ENCODE measurements at regions not wholly inside any gene's neighbourhood (a gene's known extent, or its start where the extent isn't known, plus 50 kb on each side); places are given as distances from the start of the nearest gene placed in this dataset.
A peak's percentile ranks its signal among the peaks of the same experiment; 100 is the strongest.
"Not testable (repeated sequence)": the region's sequence is repeated elsewhere in the genome, so short reads cannot be mapped to it uniquely, and the experiment has no call there.

DNA sequence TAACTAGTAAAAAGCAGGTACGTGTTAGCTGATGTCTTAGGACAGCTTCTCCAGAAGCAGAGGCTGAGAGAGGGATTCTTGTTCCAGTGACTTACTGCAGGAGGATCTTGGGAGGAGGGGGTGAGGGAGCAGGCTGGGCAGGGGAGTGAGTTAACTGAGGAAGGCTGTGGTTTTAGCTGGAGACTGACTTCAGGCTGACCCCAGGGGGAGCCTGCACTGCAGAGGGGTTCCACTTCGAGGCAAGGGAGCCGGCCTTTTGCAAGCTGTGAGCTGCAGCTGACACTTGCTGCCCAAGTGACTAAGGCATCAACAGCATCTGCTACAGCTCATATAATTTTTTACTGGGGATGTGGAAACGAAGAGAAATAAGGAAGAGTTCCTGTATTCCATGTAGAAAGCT lies 50.4 kb upstream of the SOD1 start:
- in situ Hi-C loops (cut with MboI; ENCODE audit: low pct_unique_long_range_greater_than_20kb, low sequenced_read_pairs), result no loop called here
- DNase-seq, result peak; percentile 18

DNA sequence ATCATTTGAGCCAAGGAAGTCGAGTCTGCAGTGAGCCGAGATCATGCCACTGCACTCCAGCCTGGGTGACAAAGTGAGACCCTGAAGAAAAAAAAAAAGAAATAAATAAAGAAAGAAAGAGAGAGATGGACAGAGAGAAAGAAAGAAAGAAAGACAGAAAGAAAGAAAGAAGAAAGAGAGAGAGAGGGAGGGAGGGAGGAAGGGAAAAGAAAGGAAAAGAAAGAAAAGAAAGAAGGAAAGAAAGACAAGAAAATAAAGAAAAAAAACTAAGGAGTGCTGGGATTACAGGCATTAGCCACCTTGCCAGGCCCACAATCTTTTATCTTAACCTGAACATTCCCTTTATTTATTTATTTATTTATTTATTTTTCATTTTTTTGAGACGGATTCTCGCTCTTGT lies 51.7 kb upstream of the SOD1 start:
- in situ Hi-C loops (cut with MboI; ENCODE audit: low pct_unique_long_range_greater_than_20kb, low sequenced_read_pairs), result no loop called here
- DNase-seq, result no peak

DNA sequence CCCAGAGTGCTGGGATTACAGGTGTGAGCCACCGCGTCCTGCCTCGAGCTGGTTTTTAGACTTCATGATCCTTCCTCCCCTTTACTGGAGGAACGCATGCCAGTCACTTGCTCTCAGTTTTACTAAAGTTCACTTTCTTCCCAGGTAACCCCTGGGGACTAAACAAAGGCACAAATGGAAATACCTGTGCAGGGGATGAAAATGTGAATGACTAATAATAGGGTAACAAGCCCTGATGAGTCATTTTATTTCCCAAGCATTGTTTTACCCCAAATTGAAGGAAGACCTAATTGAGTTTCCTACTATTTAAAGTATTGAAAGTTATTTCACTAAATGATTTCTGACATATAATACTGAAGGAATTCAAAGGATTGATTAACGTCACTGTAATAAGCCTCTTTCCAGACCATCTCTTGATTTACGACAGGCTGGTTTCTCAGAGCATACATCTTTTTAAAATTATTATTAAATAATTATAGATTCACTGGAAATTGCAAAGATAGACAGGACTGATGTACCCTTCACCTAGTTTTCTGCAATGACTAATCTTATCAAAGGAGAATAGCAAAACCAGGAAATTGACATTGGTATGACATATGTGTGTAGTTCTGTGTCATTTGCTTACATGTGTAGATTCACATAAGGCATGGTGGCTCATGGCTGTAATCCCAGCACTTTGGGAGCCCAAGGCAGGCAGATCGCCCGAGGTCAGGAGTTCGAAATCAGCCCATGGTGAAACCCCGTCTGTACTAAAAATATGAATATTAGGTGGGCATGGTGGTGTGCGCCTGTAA lies 53.2 kb upstream of the SOD1 start:
- in situ Hi-C loops (cut with MboI; ENCODE audit: low pct_unique_long_range_greater_than_20kb, low sequenced_read_pairs), result no loop called here
- DNase-seq, result no peak

DNA sequence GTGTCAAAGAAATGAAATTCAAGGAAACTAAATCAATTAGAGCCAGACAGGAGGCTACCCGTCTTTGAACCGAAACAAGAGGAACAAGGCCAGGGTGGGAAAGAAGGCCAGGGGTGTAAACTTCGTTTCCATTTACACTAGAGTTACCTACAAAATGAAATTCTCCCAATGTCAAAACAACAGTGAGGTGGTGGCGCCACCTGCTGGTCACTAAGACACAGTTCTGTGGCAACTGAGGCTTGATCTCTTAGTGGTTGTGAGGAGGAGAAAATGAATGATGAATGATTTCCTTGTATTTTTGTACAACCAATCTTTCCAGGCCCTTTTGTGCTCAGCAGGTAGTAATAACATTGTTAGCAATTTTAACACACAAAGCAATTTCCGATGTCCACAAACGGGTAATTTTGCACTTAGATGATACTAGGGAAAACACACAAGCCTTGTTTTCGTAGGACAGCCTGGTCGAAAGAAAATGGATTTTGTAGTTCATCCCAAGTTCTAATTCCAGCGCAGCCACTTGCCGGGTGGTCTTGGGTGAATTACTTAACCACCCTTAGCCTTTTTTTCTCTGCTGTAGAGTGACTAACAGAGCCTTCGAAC lies 54.8 kb upstream of the SOD1 start:
- DNase-seq, result peak; percentile 68
- in situ Hi-C loops (cut with MboI; ENCODE audit: low pct_unique_long_range_greater_than_20kb, low sequenced_read_pairs), result no loop called here

DNA sequence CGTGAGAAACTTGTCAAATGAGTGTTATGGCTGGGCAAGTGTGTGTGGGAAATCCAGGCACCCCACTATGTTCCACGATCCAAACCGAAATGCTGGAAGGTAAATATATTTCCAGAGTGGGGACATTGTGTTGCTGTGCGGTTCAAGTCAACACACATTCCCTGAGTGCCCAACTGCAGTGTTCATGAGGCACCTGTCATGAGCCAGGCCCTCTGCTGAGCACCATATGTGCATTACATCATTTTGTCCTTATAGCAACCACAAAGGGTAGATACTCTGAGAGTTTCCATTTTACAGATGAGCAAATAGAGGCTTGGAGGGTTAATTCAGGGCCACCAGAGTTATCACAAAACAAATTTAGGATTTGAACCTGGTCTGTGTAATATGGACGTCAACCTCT lies 59.9 kb upstream of the SOD1 start:
- DNase-seq, result no peak
- in situ Hi-C loops (cut with MboI; ENCODE audit: low pct_unique_long_range_greater_than_20kb, low sequenced_read_pairs), result loop anchor here (25.0 kb wide), 1 partner anchor 412 kb away; no protein-coding TSS in a partner anchor

DNA sequence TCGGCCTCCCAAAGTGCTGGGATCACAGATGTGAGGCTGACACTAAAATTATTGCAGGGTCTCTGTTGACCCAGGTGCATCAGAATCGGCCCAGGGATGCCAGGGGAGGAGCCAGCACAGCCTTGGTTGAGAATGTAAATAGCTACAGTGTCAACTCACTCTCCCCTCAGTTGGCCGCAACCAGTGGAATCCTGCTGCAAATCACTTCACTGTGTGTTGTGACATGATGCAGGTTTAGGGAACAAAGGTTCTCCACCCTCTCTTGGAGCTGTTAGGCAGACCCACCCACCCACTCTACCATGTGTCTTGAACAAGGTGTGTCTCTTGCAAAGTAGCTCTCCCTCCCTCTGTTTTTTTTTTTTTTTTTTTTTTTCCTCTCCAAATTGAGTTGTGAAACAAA lies 60.5 kb upstream of the SOD1 start:
- in situ Hi-C loops (cut with MboI; ENCODE audit: low pct_unique_long_range_greater_than_20kb, low sequenced_read_pairs), result loop anchor here (25.0 kb wide), 1 partner anchor 412 kb away; no protein-coding TSS in a partner anchor
- no peak for DNase-seq

DNA sequence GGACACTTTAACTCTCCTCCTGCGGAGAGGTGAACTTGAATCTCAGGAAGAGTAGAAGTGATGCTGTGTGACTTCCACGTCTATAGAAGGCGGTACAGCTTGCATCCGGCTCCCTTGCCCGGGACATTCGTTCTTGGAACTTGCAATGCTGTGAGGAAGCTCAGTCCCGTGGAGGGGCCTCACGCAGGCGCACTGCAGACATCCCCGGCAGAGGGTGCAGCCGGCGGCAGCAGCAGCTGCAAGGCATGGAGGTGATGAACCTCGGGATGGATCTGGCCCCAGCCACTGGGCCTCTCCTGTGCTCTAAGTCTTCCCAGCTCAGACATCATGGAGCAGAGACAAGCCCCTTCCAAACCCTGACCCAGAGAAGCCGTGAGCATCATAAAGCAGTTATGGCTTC lies 61.8 kb upstream of the SOD1 start:
- DNase-seq, result no peak
- in situ Hi-C loops (cut with MboI; ENCODE audit: low pct_unique_long_range_greater_than_20kb, low sequenced_read_pairs), result loop anchor here (25.0 kb wide), 1 partner anchor 410 kb away; no protein-coding TSS in a partner anchor

DNA sequence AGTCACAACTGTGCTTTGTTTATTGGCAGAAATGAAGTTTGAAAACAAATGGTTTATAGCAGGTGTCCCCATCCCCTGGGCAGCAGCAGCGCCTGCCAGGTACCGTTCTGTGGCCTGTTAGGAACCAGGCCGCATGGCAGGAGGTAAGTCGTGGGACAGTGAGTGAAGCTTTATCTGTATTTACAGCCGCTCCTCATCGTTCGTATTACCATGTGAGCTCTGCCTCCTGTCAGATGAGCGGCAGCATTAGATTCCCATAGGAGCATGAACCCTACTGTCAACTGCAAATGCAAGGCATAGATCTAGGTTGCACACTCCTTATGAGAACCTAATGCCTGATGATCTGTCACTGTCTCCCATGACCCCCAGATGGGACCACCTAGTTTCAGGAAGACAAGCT lies 63.4 kb upstream of the SOD1 start:
- in situ Hi-C loops (cut with MboI; ENCODE audit: low pct_unique_long_range_greater_than_20kb, low sequenced_read_pairs), result loop anchor here (25.0 kb wide), 1 partner anchor 409 kb away; no protein-coding TSS in a partner anchor
- DNase-seq, result no peak

DNA sequence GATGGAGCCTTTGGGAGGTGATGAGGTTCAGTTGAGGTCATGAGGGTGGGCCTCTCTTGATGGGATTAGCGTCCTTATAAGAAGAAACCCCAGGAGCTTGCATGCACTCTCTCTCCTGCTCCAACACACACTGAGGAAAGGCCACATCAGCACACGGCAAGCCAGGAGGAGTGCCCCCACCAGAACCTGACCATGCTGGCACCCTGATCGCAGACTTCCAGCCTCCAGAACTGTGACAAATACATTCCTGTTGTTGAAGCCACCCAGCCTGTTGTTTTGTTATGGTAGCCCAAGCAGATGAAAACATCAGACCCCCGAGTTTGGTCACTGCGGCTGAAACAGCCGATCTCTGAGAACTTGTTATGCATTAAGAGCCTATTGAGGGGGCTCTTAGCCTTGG lies 64.8 kb upstream of the SOD1 start:
- in situ Hi-C loops (cut with MboI; ENCODE audit: low pct_unique_long_range_greater_than_20kb, low sequenced_read_pairs), result loop anchor here (25.0 kb wide), 1 partner anchor 407 kb away; no protein-coding TSS in a partner anchor
- no peak for DNase-seq

DNA sequence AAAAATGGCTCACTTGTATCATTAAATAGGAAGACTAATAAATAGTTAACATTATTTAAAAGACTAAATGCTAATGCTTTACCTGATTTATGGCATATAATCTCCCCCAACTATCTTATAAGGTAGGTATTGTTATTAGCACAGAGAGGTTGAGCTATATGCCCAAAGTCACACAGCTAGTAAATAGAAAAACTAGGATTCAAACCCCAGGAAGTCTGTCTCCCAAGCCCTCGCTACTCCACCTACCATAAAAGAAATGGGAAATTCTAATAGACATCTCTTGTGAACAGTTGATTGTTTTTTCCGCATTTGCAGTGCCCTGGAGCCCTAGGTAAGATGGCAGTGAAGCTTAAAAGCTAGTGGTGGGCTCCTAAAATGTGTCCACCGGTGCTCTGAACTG lies 65.2 kb upstream of the SOD1 start:
- in situ Hi-C loops (cut with MboI; ENCODE audit: low pct_unique_long_range_greater_than_20kb, low sequenced_read_pairs), result loop anchor here (25.0 kb wide), 1 partner anchor 407 kb away; no protein-coding TSS in a partner anchor
- DNase-seq, result no peak

DNA sequence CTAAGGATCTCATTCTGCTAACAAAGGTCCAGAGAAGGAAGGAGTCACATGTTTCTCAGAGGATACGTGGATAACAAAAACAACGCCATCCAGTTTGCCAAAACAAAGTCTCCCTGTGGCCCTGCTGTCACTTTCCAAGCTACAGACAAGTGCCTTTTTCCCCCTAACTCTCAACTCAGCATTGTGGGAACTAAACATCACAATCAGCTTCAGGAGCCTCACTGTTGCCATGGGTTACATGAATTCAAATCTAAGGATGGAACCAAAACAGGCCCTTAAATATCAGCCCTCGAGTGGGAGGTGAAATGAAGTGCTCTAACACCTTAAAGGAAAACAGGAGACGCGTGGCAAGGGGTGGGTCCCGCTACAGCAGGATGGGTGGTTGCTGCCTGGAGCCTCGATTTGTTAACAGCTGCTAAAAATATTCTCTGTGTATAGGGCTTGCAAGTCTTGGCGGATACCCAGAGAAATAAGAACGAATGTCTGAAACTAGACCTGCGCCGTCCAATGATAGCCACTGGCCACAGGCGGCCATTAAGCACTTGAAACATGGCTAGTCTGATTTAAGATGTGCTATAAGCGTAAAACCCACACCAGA lies 66.4 kb upstream of the SOD1 start:
- in situ Hi-C loops (cut with MboI; ENCODE audit: low pct_unique_long_range_greater_than_20kb, low sequenced_read_pairs), result loop anchor here (25.0 kb wide), 1 partner anchor 406 kb away; no protein-coding TSS in a partner anchor
- DNase-seq, result no peak

DNA sequence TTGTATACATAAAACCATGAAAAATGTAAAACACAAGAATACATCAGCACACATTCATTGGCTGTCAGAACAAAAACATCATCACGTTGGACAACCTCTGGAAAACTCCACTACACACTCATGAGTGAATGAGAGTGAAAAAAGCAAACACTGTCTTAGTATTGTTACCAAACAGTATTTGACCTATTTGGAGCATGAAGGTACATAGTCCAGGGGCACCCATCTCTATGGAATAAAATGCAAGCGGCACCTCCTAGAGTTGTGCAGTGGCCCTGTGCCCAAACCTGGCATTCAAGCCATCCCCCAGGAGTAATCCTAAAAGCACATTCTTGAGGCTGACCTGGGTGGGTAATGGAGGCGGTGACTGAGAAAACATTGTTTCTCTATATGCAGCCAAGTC lies 67.0 kb upstream of the SOD1 start:
- no peak for DNase-seq
- in situ Hi-C loops (cut with MboI; ENCODE audit: low pct_unique_long_range_greater_than_20kb, low sequenced_read_pairs), result loop anchor here (25.0 kb wide), 1 partner anchor 405 kb away; no protein-coding TSS in a partner anchor

DNA sequence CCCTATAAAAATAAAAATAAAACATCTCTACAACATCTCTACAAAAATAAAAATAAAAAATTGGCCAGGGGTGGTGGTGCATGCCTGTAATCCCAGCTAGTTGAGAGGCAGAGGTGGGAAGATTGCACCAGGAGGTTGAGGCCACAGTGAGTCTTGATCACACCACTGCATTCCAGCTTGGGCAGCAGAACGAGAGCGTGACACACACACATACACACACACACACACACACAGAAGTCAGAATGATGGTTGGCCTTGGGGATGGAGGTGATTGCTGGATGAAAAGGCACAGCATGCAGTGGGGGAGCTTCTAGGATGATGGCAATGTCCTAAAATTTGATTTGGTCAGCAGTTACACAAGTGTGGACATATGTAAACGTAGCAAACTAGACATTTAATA lies 69.7 kb upstream of the SOD1 start:
- in situ Hi-C loops (cut with MboI; ENCODE audit: low pct_unique_long_range_greater_than_20kb, low sequenced_read_pairs), result loop anchor here (25.0 kb wide), 1 partner anchor 403 kb away; no protein-coding TSS in a partner anchor
- no peak for DNase-seq

DNA sequence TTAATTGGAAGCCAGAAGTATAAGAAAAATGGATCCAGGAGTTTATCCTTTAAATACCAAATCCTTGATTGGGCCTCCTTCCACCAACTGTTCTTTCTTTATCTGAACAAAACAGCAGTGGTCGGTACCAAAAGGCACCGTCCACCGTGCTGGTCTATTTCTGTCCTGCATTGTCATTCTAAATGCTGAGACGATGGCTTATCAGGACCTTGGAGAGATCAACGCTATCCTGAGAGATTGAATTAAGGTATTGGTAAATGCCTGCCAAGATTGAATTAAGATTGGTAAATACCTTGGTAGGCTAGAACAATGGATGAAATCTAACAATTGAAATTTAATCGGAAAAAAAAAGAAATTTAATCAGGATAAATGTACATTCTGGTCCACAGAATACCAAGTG lies 73.4 kb upstream of the SOD1 start:
- no peak for DNase-seq
- in situ Hi-C loops (cut with MboI; ENCODE audit: low pct_unique_long_range_greater_than_20kb, low sequenced_read_pairs), result loop anchor here (25.0 kb wide), 1 partner anchor 399 kb away; no protein-coding TSS in a partner anchor

DNA sequence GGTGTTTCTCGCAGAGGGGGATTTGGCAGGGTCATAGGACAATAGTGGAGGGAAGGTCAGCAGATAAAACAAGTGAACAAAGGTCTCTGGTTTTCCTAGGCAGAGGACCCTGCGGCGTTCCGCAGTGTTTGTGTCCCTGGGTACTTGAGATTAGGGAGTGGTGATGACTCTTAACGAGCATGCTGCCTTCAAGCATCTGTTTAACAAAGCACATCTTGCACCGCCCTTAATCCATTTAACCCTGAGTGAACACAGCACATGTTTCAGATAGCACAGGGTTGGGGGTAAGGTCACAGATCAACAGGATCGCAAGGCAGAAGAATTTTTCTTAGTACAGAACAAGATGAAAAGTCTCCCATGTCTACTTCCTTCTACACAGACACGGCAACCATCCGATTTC lies 75.6 kb upstream of the SOD1 start:
- in situ Hi-C loops (cut with MboI; ENCODE audit: low pct_unique_long_range_greater_than_20kb, low sequenced_read_pairs), result loop anchor here (25.0 kb wide), 1 partner anchor 397 kb away; no protein-coding TSS in a partner anchor
- not testable (repeated sequence) for DNase-seq

DNA sequence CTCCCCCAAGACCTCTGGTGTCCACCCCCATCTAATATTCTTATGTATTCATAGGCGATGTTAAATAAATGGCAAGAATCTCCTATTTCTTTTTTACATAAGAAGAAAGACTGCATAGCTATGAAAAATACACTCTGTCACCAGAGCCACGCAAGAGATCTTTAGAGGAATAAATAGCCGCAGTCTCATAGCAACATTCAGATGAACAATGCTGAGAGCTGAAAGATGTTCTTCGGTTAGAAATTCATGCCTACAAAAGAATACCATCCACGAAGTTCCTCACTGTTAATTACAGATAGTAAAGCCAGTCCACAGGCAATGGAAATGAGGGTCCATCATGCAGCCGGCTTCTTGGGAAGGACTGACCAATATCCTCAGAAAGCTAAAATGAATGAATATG lies 76.0 kb upstream of the SOD1 start:
- no peak for DNase-seq
- in situ Hi-C loops (cut with MboI; ENCODE audit: low pct_unique_long_range_greater_than_20kb, low sequenced_read_pairs), result loop anchor here (25.0 kb wide), 1 partner anchor 396 kb away; no protein-coding TSS in a partner anchor

DNA sequence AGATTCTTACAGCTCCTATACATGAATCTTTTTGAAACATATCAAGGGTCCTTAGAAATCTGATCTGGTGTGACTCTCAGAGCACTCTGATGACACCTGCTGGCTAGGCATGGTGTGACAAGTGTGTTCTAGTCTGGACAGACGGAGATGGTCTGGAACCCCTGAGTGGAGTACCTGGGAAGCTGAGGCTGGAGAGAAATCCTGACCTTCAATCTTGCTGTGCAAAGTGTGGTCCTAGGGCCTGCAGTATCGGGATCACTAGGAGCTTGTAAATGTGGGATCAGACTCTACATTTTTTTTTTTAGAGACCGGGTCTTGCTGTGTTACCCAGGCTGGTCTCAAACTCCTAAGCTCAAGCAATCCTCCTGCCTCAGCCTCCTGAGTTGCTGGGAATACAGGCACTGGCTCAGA lies 78.6 kb upstream of the SOD1 start:
- peak; percentile 62 for DNase-seq
- in situ Hi-C loops (cut with MboI; ENCODE audit: low pct_unique_long_range_greater_than_20kb, low sequenced_read_pairs), result loop anchor here (25.0 kb wide), 1 partner anchor 394 kb away; no protein-coding TSS in a partner anchor

DNA sequence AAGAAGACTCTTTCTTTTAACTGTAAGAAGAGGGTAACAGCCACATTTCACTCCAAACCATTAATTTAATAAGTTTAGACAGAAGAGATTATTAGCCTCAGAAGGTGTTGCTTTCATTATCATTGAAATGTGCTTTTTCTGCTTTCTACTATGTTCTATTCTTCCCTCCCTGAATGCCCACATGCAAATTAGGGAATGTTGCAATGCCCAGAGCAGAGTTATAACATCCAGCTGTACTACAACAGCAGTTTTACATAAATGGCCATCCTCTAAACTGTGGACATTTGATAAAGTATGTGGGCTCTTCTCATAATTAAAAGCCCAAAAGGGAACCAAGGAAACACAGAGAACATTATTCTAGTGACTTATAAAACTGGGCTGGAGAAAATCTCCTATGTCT lies 82.2 kb upstream of the SOD1 start:
- in situ Hi-C loops (cut with MboI; ENCODE audit: low pct_unique_long_range_greater_than_20kb, low sequenced_read_pairs), result loop anchor here (25.0 kb wide), 1 partner anchor 390 kb away; no protein-coding TSS in a partner anchor
- DNase-seq, result no peak

DNA sequence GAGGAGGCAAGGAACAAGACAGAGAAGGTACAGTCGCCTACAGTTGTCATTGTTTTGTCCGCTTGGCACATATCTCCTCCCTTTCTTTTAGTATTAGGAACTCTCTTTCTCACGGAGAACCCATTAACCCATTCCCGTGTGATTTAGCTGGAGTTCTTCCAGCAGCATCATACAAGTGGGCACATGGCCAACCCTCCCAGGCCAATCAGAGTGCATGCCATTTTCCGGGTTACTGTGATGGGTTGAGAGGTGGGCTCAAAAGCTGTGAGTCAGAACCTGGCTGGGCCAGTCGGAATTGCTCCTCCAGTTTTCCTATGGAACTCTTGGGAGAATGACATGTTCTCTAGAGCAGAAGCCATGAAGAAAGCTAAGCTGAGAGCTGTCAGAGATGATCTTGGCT lies 83.1 kb upstream of the SOD1 start:
- in situ Hi-C loops (cut with MboI; ENCODE audit: low pct_unique_long_range_greater_than_20kb, low sequenced_read_pairs), result loop anchor here (25.0 kb wide), 1 partner anchor 389 kb away; no protein-coding TSS in a partner anchor
- no peak for DNase-seq

DNA sequence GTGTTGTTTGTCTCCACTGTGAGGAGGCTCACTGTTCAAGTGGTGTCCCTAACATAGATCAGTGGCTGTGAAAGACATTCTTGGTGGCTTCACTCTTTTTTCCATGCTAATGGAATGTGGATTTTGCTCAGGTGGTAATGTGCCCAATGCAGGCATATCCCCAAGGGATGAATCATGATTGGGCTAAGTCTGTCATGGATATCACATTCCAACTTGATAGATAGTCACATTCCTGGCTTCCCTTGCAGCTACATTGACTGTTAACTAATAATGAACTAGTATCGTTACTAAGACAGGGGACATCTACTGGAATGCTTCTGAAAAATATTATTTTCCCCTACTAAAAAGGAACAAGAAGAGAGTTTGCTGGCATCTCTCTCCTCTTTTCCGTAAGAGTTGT lies 86.3 kb upstream of the SOD1 start:
- no peak for DNase-seq
- in situ Hi-C loops (cut with MboI; ENCODE audit: low pct_unique_long_range_greater_than_20kb, low sequenced_read_pairs), result no loop called here
